OCI-LY7 (cell line): ENCODE measurements at regions not wholly inside any gene's neighbourhood (a gene's known extent, or its start where the extent isn't known, plus 50 kb on each side); places are given as distances from the start of the nearest gene placed in this dataset.

Source experiments
- BruUV-seq: library from RNA; stranded (reverse); fragments of 400-500 nt; replicated peaks from 2 replicates; lab custom pipeline; 2021; lab: Mats Ljungman, UMichigan
- CTCF ChIA-PET: fragments of 300-600 bp; sonication (Branson Sonifier 250); formaldehyde crosslinking; loops from one replicate; lab custom pipeline; 2022; ENCODE audit warnings: antibody characterized with exemption; ENCODE audit not compliant: unreplicated experiment; lab: Charles Lee
- POLR2A ChIA-PET: fragments of 300-600 bp; sonication (Branson Sonifier 250); formaldehyde crosslinking; loops from one replicate; lab custom pipeline; 2022; ENCODE audit warnings: antibody characterized with exemption; lab: Charles Lee
- DNase-seq: peaks from one replicate; pipeline ENCODE4 v3.0.0-alpha.2; 2015; ENCODE audit warnings: low spot score
- H2AFZ ChIP-seq: fragments of 200-600 bp; sonication (generic), shearing (Covaris generic); 2 replicates; pipeline ENCODE4 v1.6.1; 2014; ENCODE audit warnings: mild to moderate bottlenecking, antibody characterized with exemption, low read length, moderate library complexity
- H3K27ac ChIP-seq: fragments of 200-600 bp; sonication (generic); 2 replicates; pipeline ENCODE4 v1.5.1; 2014; ENCODE audit warnings: mixed run types, low read depth, mild to moderate bottlenecking, moderate library complexity, low read length, inconsistent platforms; ENCODE audit not compliant: poor library complexity, severe bottlenecking
- H3K36me3 ChIP-seq: fragments of 200-600 bp; sonication (generic); 2 replicates; pipeline ENCODE4 v1.6.1; 2014; ENCODE audit warnings: mild to moderate bottlenecking, antibody characterized with exemption, low read length, moderate library complexity, mixed read lengths; ENCODE audit not compliant: insufficient read depth
- H3K4me1 ChIP-seq: fragments of 200-600 bp; sonication (generic); 2 replicates; pipeline ENCODE4 v1.5.1; 2014; ENCODE audit warnings: mild to moderate bottlenecking, low read length; ENCODE audit not compliant: insufficient read depth, poor library complexity, severe bottlenecking
- H3K4me2 ChIP-seq: fragments of 200-600 bp; sonication (generic); 2 replicates; pipeline ENCODE4 v1.6.1; 2014; ENCODE audit warnings: mild to moderate bottlenecking, low read length
- H3K4me3 ChIP-seq: fragments of 200-600 bp; sonication (generic); 2 replicates; pipeline ENCODE4 v1.5.1; 2014; ENCODE audit warnings: mild to moderate bottlenecking, low read depth, low read length; ENCODE audit not compliant: poor library complexity, severe bottlenecking
- H3K79me2 ChIP-seq: fragments of 200-600 bp; sonication (generic); 2 replicates; pipeline ENCODE4 v1.6.1; 2016; ENCODE audit warnings: low read depth, mild to moderate bottlenecking, low read length, moderate library complexity, mixed read lengths; ENCODE audit not compliant: insufficient read depth
- H3K9me2 ChIP-seq: fragments of 200-600 bp; sonication (generic); 2 replicates; pipeline ENCODE4 v1.6.1; 2016; ENCODE audit warnings: mild to moderate bottlenecking, low read length, mixed read lengths; ENCODE audit not compliant: insufficient read depth
- H3K9me3 ChIP-seq: fragments of 200-600 bp; sonication (generic); 2 replicates; pipeline ENCODE4 v1.6.1; 2014; ENCODE audit warnings: mild to moderate bottlenecking, mixed run types, low read length, mixed read lengths
- H4K20me1 ChIP-seq: fragments of 200-600 bp; sonication (generic); 2 replicates; pipeline ENCODE4 v1.6.1; 2014; ENCODE audit warnings: mild to moderate bottlenecking, antibody characterized with exemption, low read length, moderate library complexity, mixed read lengths; ENCODE audit not compliant: insufficient read depth
- EZH2phosphoT487 ChIP-seq: fragments of 200-600 bp; sonication (generic); IDR thresholded peaks from 2 replicates; pipeline ENCODE4 v1.6.1; 2018; ENCODE audit warnings: low read depth, borderline replicate concordance, mild to moderate bottlenecking, mixed run types, antibody characterized with exemption, low read length, moderate library complexity, mixed read lengths
- intact Hi-C: fragments of 100-400 bp; cut with micrococcal nuclease; formaldehyde crosslinking; loops from one replicate; pipeline ENCODE4 v1.10.0; 2022; ENCODE audit not compliant: unreplicated experiment
- TF ChIP-seq, protein P1 (sequence below): fragments of 200-600 bp; sonication (generic); conservative IDR thresholded peaks from 2 replicates; pipeline ENCODE4 v1.5.1; 2014; ENCODE audit warnings: mild to moderate bottlenecking, antibody characterized with exemption, low read length, moderate library complexity, mixed read lengths

DNA sequence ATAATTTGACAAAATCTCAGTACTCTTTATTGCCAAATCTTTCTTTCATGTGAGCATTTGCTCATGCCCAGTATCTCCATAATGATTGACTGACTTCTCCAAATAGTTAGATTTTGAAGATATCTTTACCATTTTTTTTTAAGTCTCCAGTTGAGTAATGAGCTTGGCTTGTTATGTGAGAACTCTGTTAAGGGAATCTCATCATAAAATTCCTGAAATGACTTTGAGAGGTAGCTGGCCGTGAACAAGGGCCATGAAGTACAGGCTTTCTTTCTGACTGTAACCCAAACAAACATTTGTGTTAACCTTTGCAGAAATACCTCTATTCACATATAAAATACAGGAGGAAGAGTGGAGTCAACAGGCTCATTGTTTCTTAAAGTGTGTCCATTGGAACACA is 449.7 kb downstream of the IRS2 start:
- no peak overlapping the region for H3K4me3 ChIP-seq
- no peaks in the 10 kb centered on the region for H3K9me2 ChIP-seq
- H2AFZ ChIP-seq: no peak overlapping the region
- intact Hi-C loops: no loop called here
- H3K9me3 ChIP-seq: no peaks in the 10 kb centered on the region
- no peak overlapping the region for H3K27ac ChIP-seq
- ChIA-PET CTCF (no interaction called here), POLR2A (no interaction called here)
- no peaks in the 10 kb centered on the region for H3K79me2 ChIP-seq
- no peaks in the 10 kb centered on the region for H3K36me3 ChIP-seq
- DNase-seq: no peak
- H4K20me1 ChIP-seq: no peaks in the 10 kb centered on the region
- TF ChIP-seq, protein P1, sequence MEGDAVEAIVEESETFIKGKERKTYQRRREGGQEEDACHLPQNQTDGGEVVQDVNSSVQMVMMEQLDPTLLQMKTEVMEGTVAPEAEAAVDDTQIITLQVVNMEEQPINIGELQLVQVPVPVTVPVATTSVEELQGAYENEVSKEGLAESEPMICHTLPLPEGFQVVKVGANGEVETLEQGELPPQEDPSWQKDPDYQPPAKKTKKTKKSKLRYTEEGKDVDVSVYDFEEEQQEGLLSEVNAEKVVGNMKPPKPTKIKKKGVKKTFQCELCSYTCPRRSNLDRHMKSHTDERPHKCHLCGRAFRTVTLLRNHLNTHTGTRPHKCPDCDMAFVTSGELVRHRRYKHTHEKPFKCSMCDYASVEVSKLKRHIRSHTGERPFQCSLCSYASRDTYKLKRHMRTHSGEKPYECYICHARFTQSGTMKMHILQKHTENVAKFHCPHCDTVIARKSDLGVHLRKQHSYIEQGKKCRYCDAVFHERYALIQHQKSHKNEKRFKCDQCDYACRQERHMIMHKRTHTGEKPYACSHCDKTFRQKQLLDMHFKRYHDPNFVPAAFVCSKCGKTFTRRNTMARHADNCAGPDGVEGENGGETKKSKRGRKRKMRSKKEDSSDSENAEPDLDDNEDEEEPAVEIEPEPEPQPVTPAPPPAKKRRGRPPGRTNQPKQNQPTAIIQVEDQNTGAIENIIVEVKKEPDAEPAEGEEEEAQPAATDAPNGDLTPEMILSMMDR: no peak
- no peak for TF ChIP-seq EZH2phosphoT487
- H3K4me1 ChIP-seq: no peaks in the 10 kb centered on the region
- no TSS peak for BruUV-seq
- no peak overlapping the region for H3K4me2 ChIP-seq

DNA sequence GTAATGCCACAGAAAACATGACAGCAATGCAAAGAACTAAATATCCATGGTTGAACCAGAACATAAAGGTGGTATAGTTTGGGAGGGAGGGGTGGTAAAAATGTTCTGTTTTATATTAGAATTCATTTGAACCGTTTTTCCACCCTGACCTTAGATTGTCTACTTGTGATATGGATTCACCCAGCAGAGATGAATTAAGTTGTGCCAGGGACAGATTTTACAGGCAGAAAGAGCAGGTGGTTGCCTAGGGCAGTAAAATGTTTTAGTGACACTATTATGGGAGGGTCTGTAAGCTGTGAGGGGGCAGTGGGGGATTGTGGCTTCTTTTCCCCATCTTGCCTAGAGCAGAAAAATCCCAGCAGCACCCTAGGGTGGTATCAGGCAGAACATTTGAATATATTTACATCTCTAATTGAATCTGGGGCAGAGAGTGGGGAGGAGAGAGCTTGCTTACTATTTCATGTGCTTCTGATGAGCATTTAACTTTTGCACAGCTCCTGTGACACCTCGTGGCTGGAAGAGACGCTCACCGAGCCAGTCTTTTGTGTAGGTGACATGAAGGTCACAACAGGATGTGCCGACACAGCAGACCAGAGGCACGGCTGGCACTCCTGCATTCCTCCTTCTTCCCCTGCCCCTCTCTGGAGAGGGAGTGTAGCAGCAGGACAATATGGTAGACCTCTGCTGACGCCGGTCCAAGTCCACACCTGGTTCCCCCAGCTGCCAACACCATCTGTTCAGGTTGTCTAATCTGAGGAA is 452.3 kb downstream of the IRS2 start:
- intact Hi-C loops: no loop called here
- Histone ChIP-seq H3K4me1 (no peaks in the 10 kb centered on the region), H3K36me3 (no peaks in the 10 kb centered on the region), H3K9me2 (no peaks in the 10 kb centered on the region), H3K4me2 (no peak overlapping the region), H3K4me3 (no peak overlapping the region), H4K20me1 (no peaks in the 10 kb centered on the region), H3K9me3 (no peaks in the 10 kb centered on the region), H3K79me2 (no peaks in the 10 kb centered on the region), H2AFZ (no peak overlapping the region), H3K27ac (no peak overlapping the region)
- DNase-seq: no peak
- no peak for TF ChIP-seq EZH2phosphoT487
- TF ChIP-seq, protein P1: no peak
- ChIA-PET POLR2A (no interaction called here), CTCF (no interaction called here)
- no TSS peak for BruUV-seq
